ENCODE measurements at regions not wholly inside any gene's neighbourhood (a gene's known extent, or its start where the extent isn't known, plus 50 kb on each side); places are given as distances from the start of the nearest gene placed in this dataset.
A peak's percentile ranks its signal among the peaks of the same experiment; 100 is the strongest.

DNA sequence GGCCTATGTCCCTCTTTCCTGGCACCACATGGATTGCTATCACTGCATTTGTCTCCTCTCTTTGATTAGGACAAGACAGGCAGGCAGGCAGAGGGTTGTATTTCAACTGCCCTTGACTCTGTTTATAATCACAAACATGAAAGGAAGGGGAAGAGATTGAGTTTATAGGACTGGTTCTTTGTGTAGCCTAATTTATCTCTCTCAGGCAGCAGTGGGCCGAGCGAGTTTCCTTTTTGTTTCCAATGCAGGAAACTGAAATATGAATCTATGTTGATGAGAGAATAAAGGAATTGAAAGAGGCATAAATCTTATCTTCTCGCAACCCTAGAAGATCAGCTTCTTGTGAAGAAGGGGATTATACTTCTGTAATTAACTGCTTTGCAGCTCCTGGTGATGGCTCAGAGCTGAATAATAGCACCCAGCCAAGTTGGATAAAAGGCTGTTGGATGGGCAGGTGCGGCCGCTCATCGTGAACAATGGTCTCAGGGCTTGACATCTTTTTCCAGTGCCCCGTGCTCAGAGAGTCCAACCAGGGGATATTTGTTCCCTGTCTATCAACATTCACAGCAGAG lies 80.6 kb upstream of the SYT13 start:
- H3K36me3 Mint-ChIP-seq (ENCODE audit: insufficient read depth in 2 of 2): peaks cover 0 to 2% of the 10 kb centered on the region in 2 donors
- H3K4me3 Mint-ChIP-seq: no peak overlapping the region
- peaks cover 6% of the 10 kb centered on the region for H3K4me1 Mint-ChIP-seq (ENCODE audit: low read depth)
- DNase-seq (no peak), ATAC-seq (replicated peaks in 1 of 2) (no peak)
- H3K27me3 Mint-ChIP-seq (ENCODE audit: low read depth): peaks cover 43% of the 10 kb centered on the region
- H3K27ac Mint-ChIP-seq: no peak overlapping the region
- H3K9me3 Mint-ChIP-seq: no peaks in the 10 kb centered on the region

DNA sequence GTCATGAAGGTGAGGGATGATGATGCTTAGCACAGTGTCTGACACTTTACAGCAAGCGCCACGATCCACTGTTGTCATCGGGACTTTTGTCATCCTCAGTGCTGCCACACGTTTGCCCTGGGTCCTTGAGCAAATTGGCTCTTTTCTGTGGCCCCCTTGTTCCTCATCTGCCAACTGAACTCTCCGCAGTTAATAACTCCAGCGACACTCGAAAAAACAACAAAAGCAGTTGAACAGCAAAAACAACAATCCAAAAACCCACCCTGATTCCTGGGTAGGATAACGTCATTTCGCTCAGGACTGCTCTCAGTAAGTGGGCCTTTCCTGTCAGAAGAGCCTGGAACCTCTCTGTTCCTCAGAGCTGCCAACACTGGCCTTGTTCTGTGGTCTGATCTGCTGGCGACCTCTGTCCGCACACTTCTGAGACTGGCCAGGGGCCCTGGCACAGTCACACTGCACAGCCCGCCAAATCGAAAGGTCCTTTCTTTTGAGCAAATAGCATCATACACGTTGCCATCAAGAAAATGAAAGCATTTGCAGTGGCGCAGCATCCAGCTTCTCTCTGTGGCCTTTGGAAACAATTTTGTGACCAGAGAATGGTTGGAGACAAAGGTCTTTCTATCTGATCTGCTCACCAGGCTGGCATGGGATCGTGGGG lies 79.9 kb upstream of the SYT13 start:
- no peaks in the 10 kb centered on the region for H3K9me3 Mint-ChIP-seq
- DNase-seq (no peak), ATAC-seq (replicated peaks in 1 of 2) (no peak)
- peaks cover 43% of the 10 kb centered on the region for H3K27me3 Mint-ChIP-seq (ENCODE audit: low read depth)
- H3K4me3 Mint-ChIP-seq: no peak overlapping the region
- H3K27ac Mint-ChIP-seq: no peak overlapping the region
- peaks cover 3% of the 10 kb centered on the region for H3K4me1 Mint-ChIP-seq (ENCODE audit: low read depth)
- H3K36me3 Mint-ChIP-seq (ENCODE audit: insufficient read depth in 2 of 2): peaks cover 0 to 2% of the 10 kb centered on the region in 2 donors

DNA sequence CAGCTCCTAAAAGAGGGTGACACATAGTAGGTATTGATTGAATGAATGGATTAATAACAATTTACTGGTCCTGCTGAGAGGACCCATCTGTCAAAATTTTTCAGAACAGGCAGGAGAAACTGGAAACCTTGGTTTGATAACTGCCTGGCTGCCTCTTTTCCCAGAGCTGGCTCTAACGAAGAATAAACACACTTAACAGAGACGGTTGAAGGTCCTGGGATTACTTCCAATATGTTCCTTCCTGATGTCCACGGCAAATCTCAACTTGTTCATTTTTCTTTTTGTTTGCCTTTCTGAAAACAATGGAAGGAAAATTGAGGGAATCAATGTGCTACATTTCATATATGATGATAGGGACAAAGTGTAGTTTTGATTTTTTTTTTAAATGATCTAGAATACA lies 76.5 kb upstream of the SYT13 start:
- H3K4me1 Mint-ChIP-seq (ENCODE audit: low read depth): no peaks in the 10 kb centered on the region
- H3K4me3 Mint-ChIP-seq: no peak overlapping the region
- no peak overlapping the region for H3K27ac Mint-ChIP-seq
- DNase-seq (no peak), ATAC-seq (replicated peaks in 1 of 2) (no peak)
- H3K9me3 Mint-ChIP-seq: no peaks in the 10 kb centered on the region
- H3K27me3 Mint-ChIP-seq (ENCODE audit: low read depth): peaks cover 20% of the 10 kb centered on the region
- no peaks in the 10 kb centered on the region for H3K36me3 Mint-ChIP-seq (ENCODE audit: insufficient read depth in 2 of 2)

DNA sequence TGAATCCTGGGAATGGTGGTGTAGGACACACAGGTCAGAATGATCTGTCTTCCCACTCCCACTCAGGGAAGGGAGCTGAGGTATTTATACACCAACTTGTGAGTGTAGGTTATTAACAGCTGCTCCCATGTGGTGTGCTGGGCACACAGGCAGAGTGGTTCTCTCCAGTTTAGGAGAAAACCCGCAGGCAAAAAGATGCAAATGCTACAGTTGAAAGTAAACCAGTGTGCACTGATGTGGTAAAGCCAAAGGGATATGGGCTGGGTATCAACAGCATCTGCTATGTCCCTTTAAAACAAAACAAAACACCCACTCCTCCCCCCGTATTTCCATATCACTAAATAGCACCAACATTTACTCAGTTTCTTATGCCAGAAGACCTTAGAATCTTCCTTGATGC lies 75.4 kb upstream of the SYT13 start:
- no peak overlapping the region for H3K27ac Mint-ChIP-seq
- H3K9me3 Mint-ChIP-seq: no peaks in the 10 kb centered on the region
- H3K4me3 Mint-ChIP-seq: no peak overlapping the region
- DNase-seq: no peak
- ATAC-seq (replicated peaks in 1 of 2): no peak
- peaks cover 20% of the 10 kb centered on the region for H3K27me3 Mint-ChIP-seq (ENCODE audit: low read depth)
- H3K36me3 Mint-ChIP-seq (ENCODE audit: insufficient read depth in 2 of 2): no peaks in the 10 kb centered on the region
- H3K4me1 Mint-ChIP-seq (ENCODE audit: low read depth): no peaks in the 10 kb centered on the region

DNA sequence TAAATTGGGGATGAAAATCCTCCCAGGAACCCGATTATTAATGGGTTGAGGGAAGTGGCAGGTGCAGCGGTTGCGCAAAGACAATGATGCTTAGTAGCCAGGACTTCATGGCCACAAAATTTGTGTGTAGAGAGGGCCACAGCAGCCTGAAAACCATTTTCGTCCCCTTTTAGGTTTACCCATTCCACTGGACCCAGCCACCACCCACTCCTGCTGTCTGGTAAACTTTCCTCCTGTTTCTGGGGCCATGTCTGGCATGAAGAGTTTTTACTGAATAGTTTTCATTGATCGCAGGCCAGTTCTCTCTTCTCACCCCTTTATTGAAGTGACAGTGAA lies 69.5 kb upstream of the SYT13 start:
- H3K4me1 Mint-ChIP-seq (ENCODE audit: low read depth): peaks cover 6% of the 10 kb centered on the region
- H3K4me3 Mint-ChIP-seq: peak overlapping the region; percentile 76 to 89
- H3K27me3 Mint-ChIP-seq (ENCODE audit: low read depth): no peaks in the 10 kb centered on the region
- H3K27ac Mint-ChIP-seq: peak overlapping the region; percentile 47
- peaks cover 4 to 5% of the 10 kb centered on the region in 2 donors for H3K36me3 Mint-ChIP-seq (ENCODE audit: insufficient read depth in 2 of 2)
- ATAC-seq (replicated peaks in 1 of 2) (no peak), DNase-seq (no peak)
- peaks cover 3 to 6% of the 10 kb centered on the region in 2 donors for H3K9me3 Mint-ChIP-seq

DNA sequence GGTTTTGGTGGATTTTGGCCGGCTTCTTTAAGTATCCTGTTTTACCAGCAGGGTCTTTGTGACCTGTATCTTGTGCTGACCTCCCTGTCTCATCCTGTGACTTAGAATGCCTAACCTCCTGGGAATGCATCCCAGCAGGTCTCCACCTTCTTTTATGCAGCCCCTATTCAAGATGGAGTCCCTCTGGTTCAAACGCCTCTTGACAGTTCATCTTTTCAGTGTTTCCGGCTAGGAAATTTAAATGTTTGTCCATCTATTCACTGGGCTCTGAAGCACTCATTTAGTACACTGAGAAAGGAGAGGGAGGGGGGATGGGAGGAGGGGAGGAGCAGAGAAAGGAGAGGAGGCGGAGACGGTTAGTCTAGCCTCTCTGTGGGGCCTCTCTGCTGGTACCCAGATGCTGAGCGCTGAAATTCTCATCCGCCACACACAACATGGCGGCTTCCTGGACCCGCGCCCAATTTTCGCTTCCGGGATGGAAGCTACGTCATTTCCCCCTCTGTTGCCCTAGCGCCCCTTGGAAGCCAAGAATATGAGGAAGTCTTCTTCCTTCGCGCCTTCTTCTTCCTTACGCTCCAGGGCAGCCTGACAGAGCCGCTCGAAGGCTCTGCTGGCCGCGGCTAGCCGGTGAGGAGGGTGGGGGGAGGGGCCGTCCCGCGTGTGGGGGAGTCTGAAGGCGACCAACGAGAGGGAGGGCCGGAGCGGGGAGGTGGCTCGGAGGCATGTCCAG lies 69.0 kb upstream of the SYT13 start:
- Mint-ChIP-seq H3K9me3 (peaks cover 3 to 6% of the 10 kb centered on the region in 2 donors), H3K27ac (peak overlapping the region; percentile 45), H3K27me3 (ENCODE audit: low read depth) (no peaks in the 10 kb centered on the region), H3K36me3 (ENCODE audit: insufficient read depth in 2 of 2) (peaks cover 4 to 5% of the 10 kb centered on the region in 2 donors), H3K4me3 (peak overlapping the region; percentile 76 to 89), H3K4me1 (ENCODE audit: low read depth) (peaks cover 6% of the 10 kb centered on the region)
- DNase-seq (peak; percentile 89 to 92), ATAC-seq (replicated peaks in 1 of 2) (peak; percentile 96)

DNA sequence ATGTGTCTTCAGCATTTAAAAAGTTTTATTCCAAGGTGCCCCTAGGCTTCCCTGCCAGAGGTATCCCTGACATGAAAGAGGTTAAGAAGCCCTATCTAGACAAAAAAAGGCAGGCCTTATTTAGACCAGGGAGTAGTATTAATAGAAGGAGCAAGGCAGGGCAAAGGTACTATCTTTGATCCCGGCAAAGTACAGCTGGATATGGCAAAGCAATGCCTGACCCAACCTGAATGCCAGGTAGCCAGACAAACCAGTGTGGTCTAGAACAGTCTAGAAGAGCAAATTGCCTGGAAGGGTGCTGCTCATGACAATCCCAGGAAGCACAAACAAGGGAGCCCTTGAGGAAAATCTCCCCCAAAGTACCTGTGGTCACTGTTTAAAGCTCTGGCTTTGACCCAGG lies 62.6 kb upstream of the SYT13 start:
- Mint-ChIP-seq H3K4me3 (no peak overlapping the region), H3K4me1 (ENCODE audit: low read depth) (peaks cover 6% of the 10 kb centered on the region), H3K9me3 (peaks cover 0 to 2% of the 10 kb centered on the region in 2 donors), H3K27me3 (ENCODE audit: low read depth) (peaks cover 5% of the 10 kb centered on the region), H3K27ac (no peak overlapping the region), H3K36me3 (ENCODE audit: insufficient read depth in 2 of 2) (no peaks in the 10 kb centered on the region)
- no peak for ATAC-seq (replicated peaks in 1 of 2)
- DNase-seq: no peak

DNA sequence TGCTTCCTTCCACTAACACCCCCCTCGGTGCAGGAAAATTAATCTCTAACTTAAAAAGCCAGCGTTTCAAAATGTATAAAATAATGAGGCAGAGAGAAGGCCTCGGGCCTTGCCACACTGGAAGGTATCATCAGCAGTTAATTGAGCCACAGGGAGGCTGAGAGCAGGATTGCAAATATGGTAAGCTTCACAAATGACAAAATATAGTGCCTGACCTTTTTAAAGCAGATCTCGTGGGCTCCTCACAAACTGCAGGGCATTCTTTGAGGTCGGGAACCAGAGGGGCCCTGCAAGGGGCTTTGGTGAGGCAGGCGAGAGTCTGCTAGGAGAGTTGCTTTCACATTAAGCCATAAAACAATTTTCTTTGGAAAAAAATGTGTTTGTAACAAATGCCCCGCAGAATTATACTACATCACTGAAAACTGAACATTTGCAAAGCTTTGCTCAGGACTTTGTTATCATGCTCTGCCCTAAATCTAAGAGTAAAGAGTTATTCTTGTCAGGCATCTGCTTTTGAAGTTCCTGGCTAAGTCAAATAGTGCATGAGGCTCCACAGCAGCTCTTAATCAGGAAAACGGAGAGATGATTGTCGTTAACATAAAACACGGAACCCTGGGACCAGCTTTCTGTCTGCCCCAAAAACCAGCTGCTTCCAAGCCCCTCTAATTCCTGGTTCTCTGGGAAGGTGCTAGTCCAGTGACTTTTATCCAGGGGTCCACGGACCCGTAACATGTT lies 61.4 kb upstream of the SYT13 start:
- no peaks in the 10 kb centered on the region for H3K9me3 Mint-ChIP-seq
- no peak overlapping the region for H3K4me3 Mint-ChIP-seq
- peaks cover 6% of the 10 kb centered on the region for H3K4me1 Mint-ChIP-seq (ENCODE audit: low read depth)
- no peaks in the 10 kb centered on the region for H3K36me3 Mint-ChIP-seq (ENCODE audit: insufficient read depth in 2 of 2)
- H3K27ac Mint-ChIP-seq: no peak overlapping the region
- peaks cover 5% of the 10 kb centered on the region for H3K27me3 Mint-ChIP-seq (ENCODE audit: low read depth)
- no peak for ATAC-seq (replicated peaks in 1 of 2)
- no peak for DNase-seq

DNA sequence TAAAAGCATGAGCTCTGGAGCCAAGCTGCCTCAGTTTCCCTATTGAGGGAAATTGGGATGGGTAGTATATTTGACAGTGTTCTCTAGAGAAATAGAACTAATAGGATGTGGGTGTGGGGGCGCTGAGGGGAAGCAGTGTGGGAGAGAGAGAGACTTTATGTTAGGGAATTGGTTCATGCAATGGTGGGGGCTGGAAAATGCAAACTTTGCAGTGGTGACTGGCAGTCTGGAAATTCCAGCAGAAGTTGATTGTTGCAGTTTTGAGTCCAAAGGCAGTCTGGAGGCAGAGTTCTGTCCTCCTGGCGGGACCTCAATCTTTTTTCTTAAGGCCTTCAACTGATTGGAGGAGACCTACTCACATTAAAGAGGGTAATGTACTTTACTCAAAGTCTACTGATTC lies 59.4 kb upstream of the SYT13 start:
- no peak overlapping the region for H3K4me3 Mint-ChIP-seq
- no peaks in the 10 kb centered on the region for H3K9me3 Mint-ChIP-seq
- ATAC-seq (replicated peaks in 1 of 2) (no peak), DNase-seq (no peak)
- no peak overlapping the region for H3K27ac Mint-ChIP-seq
- no peaks in the 10 kb centered on the region for H3K36me3 Mint-ChIP-seq (ENCODE audit: insufficient read depth in 2 of 2)
- peaks cover 8% of the 10 kb centered on the region for H3K4me1 Mint-ChIP-seq (ENCODE audit: low read depth)
- peaks cover 5% of the 10 kb centered on the region for H3K27me3 Mint-ChIP-seq (ENCODE audit: low read depth)

DNA sequence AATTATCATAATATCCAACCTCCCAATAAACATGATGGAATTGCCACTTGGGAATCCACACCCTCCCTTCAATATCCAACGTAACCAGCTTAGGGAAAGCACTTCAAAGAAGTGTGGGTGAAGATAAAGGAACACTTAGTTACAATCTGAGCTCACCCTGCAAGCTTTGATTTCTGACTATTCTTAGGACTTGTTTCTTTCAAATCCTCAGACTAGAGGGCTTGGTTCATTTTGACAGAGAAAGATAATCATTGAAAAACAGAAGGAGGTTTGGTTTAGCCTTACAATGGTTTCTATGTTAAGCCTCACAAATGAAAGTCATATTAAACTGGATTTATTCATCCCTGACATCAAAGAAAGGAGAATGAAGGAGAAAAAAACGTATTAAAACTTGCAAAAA lies 57.9 kb upstream of the SYT13 start:
- no peak overlapping the region for H3K27ac Mint-ChIP-seq
- DNase-seq: no peak
- no peak for ATAC-seq (replicated peaks in 1 of 2)
- H3K9me3 Mint-ChIP-seq: no peaks in the 10 kb centered on the region
- no peaks in the 10 kb centered on the region for H3K36me3 Mint-ChIP-seq (ENCODE audit: insufficient read depth in 2 of 2)
- H3K27me3 Mint-ChIP-seq (ENCODE audit: low read depth): peaks cover 5% of the 10 kb centered on the region
- H3K4me3 Mint-ChIP-seq: no peak overlapping the region
- H3K4me1 Mint-ChIP-seq (ENCODE audit: low read depth): peaks cover 21% of the 10 kb centered on the region

DNA sequence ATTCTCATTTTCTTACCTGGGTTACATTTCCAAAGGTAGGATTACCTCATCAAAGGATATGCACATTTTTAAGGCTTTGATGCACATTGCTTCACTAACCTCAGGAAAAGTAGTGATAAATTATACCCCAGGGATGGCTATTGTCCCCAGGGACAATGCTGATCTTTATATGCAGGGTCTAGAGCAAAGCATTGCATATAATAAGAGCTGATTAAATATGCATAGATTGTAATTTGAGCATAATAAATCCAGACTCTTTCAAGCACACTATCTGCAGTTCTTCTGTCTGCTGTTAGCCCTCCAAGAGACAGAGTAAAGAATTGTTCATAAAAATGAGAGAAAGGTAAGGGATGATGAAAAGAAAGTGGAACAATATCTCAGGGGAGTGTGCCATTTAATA lies 57.3 kb upstream of the SYT13 start:
- DNase-seq: no peak
- no peaks in the 10 kb centered on the region for H3K9me3 Mint-ChIP-seq
- no peaks in the 10 kb centered on the region for H3K36me3 Mint-ChIP-seq (ENCODE audit: insufficient read depth in 2 of 2)
- H3K4me1 Mint-ChIP-seq (ENCODE audit: low read depth): peaks cover 21% of the 10 kb centered on the region
- H3K27me3 Mint-ChIP-seq (ENCODE audit: low read depth): peaks cover 5% of the 10 kb centered on the region
- no peak for ATAC-seq (replicated peaks in 1 of 2)
- H3K27ac Mint-ChIP-seq: no peak overlapping the region
- H3K4me3 Mint-ChIP-seq: no peak overlapping the region

DNA sequence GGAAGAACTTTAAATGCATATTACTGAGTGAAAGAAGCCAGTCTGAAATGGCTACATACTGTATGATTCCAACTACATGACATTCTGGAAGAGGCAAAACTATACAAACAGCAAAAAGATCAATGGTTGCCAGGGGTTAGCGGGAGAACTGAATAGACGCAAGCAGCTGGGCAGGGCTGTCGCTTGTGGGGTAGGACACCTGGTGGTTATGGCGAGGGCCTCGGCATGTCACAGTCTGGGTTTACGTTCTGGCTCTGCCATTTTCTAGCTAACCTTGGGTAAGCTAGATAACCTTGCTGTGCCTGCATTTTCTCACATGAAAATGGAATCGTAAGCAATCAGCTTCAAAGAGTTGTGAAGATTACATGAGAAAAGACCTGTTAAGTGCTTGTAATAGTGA lies 55.2 kb upstream of the SYT13 start:
- Mint-ChIP-seq H3K4me3 (no peak overlapping the region), H3K36me3 (ENCODE audit: insufficient read depth in 2 of 2) (no peaks in the 10 kb centered on the region), H3K4me1 (ENCODE audit: low read depth) (peaks cover 15% of the 10 kb centered on the region), H3K9me3 (no peaks in the 10 kb centered on the region), H3K27ac (no peak overlapping the region), H3K27me3 (ENCODE audit: low read depth) (peaks cover 5% of the 10 kb centered on the region)
- DNase-seq (no peak), ATAC-seq (replicated peaks in 1 of 2) (no peak)

Data from activated T-cell treated with anti-CD3 and anti-CD28 coated beads, Interleukin-2, amount 50 U/mL, for 72 hours (primary cell).